Fibroblast of skin of back (primary cell): ENCODE measurements at regions not wholly inside any gene's neighbourhood (a gene's known extent, or its start where the extent isn't known, plus 50 kb on each side); places are given as distances from the start of the nearest gene placed in this dataset.
"Not testable (repeated sequence)": the region's sequence is repeated elsewhere in the genome, so short reads cannot be mapped to it uniquely, and the experiment has no call there.

Experiments
- DNase-seq: peaks from one replicate; pipeline ENCODE4 v3.0.0-alpha.2; 2013

- DNase-seq = not testable (repeated sequence)
Measured at GRCh38 chr2:87275974-87276629, 254.5 kb upstream of the PLGLB1 start.

DNA sequence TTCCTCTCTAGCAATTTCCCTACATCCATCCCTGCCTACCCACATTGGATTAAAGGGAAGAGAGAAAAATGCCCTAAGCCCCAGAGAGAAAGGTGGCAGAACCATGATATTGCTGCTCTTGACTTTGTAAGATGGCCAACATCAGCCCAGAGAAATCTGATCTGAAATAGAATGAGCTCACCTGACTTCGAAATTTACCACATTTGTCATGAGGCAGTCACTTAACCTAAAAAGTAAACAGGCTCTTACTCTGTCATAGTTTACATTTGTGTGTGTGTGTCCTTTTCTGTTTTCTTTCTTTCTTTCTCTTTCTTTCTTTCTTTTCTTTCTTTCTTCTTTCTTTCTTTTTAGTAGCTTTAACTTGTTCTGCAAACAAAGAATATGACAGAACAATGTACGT lies 255.0 kb upstream of the PLGLB1 start:
- not testable (repeated sequence) for DNase-seq

DNA sequence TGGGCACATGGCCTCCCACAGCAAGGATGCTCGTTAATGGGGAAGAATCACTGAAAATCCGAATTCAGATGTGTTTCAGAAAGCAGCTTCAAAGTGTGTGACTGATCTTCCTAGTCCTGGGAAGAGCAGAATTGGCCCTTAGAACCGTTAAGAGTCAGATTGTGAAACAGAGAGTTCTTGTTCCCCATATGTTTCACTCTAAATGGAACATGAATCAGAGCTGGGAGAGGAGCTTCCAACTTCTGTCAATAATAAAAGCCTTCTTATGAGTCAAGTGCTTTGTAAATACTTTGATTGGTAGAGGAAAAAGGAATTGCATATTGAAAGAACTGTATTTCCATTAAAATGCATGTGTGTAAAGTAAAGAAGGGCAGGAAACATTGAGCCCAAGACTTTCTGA lies 256.1 kb upstream of the PLGLB1 start:
- not testable (repeated sequence) for DNase-seq

- not testable (repeated sequence) for DNase-seq
Measured at GRCh38 chr2:87280596-87281355, 259.1 kb upstream of the PLGLB1 start.

DNA sequence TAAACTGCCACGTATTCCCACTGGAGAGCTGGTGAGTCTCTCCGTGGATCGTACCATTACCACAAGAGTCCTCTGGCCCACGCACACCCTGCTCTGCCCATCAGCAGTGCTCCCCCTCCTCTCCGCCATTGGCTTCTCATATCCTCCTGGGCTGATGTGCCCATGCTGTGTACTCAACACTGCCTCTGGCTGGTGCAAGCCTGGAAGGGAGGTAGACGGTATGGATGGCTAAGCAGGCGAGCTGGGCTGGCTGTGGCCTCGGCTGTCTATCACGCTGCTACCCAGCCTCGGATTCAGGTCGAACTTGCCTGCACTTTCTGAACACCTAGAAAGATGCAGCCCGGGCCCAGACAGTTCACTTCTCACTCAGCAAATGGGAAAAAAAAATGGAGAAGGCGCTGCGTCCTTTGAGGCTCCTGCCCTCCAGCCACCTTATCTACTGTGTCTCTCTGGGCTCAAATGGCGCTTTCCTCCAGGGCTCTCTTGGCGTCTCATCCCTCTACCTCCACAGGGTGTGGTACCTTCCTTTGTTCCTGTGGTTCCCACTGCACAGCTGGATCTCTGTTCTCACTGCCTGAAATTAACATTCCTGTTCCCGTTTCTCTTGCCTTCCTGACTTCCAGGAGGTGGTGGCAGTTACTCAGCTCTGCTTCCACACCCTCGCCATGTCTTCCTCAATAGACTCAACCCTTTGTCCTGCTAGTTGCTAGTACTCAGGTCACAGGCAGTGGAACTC lies 262.3 kb upstream of the PLGLB1 start:
- DNase-seq = not testable (repeated sequence)

DNA sequence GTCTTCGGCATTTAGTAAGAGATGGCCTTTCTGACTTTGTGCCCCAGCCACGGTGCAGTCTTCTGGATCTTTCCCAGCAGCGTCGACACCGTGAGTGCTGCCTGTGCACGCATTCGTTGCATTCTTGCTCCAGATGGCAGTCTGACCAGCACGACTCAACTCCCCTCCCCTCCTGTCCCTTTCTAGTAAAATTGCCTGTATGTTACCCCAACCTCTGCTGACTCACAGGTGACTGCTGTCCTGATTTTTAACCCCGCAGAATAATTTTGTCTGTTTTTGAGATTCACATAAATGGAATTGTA lies 262.8 kb upstream of the PLGLB1 start:
- DNase-seq = not testable (repeated sequence)

GRCh38 chr2:87285139-87285538 lies 263.5 kb upstream of the PLGLB1 start:
- DNase-seq = not testable (repeated sequence)

DNA sequence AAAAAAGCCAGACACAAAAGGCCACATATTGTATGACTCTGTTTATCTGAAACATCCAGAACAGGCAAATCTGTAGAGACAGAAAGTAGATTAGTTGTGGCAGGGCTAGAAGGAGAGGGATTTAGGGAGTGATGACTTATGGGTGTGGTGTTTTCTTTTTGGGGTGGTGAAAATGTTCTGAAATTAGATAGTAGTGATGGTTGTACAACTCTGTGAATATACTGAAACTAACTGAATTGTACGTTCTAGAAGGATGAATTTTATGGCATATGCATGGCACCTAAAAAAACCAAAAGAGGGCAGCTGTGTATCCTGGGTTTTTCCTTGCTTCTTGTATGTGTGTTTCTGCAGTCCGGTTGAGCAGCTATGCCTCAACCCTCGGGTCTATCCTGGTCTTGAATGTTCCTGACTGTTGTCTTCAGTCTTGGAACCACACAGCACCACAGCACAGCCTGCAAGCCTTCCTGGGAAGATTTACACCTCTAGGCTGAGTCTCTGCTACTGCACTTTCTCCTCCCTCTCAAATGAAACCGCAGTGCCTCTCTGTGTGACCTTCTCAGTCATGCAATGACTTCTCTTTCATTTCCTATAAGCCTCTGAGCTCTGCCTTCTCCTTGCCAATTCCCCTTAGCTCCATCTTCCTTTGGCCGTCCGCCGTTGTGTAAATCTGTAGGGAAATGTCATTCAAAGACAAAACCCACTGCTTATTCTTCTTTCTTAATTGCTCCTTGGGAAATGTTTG lies 269.1 kb upstream of the PLGLB1 start:
- DNase-seq = not testable (repeated sequence)

DNA sequence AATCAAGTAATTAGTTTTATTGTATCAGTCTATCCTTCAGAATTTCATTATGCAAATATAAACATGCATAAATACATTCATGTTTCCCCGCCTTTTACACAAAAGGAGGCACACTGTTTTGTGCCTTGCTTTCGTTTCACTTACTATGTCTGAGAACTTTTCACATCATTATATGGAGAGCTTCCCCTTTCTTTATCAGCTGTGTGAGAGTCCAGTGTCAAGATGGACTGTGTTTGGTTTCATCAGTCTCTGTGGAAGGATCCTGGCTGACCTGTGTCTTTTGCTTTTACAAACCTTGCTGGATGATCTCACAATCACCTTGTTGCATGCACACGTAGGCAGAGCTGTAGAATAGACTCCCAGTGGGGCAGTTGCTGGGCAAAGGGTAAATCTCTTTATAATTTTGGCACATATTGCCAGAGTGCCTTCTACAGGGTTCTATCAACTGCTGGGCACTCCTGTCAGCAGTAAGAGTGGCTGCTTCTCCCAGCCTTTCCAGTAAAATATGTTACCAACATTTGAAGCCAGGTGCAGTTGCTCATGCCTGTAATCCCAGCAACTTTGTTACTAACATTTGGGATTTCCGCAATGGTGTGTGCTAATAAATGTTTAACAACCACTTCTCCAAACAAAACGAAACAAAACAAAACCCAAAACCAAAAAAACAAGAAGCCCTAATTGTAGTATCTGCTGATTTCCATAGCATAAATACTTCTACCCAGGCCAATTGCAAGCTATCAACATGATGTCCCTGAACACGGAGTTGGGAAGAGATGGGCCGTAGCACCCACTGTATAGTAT lies 270.0 kb upstream of the PLGLB1 start:
- not testable (repeated sequence) for DNase-seq

GRCh38 chr2:87293931-87294594 lies 272.4 kb upstream of the PLGLB1 start:
- not testable (repeated sequence) for DNase-seq

- not testable (repeated sequence) for DNase-seq
Measured at GRCh38 chr2:87295135-87295534, 273.5 kb upstream of the PLGLB1 start.

GRCh38 chr2:87301349-87301748 lies 279.7 kb upstream of the PLGLB1 start:
- not testable (repeated sequence) for DNase-seq

DNA sequence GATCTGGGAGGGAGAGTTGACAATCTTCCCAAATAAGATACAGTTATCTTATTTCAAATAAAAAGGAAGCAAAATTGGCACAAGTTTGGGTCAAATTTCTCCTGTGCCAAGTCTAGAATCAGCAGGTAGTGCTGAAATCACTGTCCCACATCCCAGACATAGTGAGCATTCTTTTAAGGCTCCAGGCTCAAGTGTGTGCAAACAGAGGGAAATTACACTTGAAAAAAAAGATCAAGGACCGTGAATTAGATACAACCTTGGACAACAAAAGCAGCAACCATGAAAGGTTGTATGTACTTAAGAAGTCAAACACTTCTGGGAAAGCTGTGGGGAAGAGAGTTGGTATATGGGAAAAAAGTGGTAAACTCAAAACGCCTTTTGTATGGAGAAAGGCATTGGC lies 280.2 kb upstream of the PLGLB1 start:
- not testable (repeated sequence) for DNase-seq

GRCh38 chr2:87308621-87309020 lies 287.0 kb upstream of the PLGLB1 start:
- DNase-seq = not testable (repeated sequence)

DNA sequence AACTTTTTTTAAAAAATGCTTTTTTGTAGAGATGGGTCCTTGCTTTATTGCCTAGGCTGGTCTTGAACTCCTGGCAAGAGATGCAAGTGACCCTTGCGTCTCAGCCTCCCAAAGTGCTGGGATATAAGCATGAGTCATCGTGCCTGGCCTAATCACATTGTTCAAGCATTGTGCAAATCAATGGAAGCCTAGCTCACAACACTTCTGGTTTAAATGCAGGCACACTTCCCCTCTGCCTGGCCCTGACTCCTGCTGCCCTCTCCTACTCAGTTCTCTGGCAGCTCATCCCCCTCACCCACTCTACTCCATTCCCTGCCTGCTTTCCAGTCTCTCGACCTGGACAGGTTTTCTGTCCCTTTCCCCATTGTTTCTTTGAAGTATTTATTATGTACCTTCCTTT lies 288.1 kb upstream of the PLGLB1 start:
- DNase-seq = not testable (repeated sequence)

DNA sequence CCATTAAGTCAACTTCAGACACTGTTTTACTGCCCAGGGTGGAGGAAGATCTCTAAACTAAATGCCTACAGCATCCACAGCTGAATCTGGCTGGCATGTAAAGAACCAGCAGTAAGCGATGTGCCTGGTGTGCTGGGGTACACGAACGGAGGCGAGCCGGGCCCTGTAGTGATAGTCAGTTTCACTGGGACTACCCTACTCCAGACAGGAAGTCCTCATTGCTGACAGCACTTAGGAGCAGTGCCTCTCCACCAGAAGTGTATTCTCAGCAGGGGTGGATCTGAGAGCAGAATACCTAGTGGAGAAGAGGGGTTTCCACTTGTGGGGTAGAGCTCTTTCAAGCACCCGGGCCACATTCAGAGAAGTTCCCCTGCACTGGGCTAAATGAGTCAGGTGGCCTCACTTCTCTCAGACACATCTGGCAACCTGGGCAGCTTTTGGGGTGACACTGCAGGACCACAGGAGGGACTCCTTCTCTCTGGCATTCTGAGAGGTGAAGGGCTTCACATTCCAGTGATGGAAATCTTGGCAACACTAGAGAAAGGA lies 290.3 kb upstream of the PLGLB1 start:
- not testable (repeated sequence) for DNase-seq

- DNase-seq = not testable (repeated sequence)
Measured at GRCh38 chr2:87314622-87315021, 293.0 kb upstream of the PLGLB1 start.

DNA sequence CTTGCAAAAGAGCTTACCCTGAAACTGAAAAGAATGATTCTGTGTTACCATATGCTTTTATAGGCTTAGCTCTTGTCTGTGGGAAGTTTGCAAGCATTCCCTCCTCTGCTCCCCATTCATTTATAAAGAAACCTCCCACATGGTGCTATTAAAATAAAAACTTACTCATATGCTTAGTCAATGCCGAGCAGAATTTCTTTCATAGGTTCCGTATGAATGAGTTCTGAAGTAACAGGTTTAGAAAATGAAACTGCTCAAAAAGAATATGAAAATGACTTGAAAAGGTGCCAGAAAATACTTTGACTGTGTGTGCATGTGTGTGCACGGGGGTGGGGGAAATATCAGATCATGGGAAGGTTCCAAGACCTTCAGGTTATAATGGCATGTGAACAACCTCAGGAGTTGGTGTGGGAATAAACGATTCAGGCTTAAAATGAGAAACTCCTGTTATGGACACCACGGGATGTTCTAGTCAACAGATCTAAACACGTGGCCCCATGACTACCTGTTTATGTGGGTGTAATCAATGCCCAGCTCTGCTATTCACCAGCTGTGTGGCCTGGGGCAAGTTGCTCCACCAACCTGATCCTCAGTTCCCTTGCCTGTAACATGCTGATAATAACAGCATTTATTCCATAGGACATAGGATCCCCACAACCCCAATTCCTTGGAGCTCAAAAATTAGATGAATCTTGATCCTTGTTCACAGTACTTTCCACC lies 293.7 kb upstream of the PLGLB1 start:
- DNase-seq = not testable (repeated sequence)

DNA sequence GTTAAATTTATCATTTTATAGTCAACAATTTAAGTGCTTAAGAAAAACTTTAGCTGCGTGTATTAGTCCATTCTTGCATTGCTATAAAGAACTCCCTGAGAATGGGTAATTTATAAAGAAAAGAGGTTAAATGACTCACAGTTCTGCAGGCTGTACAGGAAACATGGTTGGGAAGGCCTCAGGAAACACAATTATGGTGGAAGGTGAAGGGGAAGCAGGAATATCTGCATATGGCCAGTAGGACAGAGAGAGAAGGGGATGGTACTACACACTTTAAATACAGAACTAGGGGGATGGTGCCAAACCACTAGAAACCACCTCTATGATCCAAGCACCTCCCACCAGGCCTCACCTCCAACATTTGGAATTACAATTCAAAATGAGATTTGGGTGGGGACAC lies 295.5 kb upstream of the PLGLB1 start:
- DNase-seq = peak; percentile 13

DNA sequence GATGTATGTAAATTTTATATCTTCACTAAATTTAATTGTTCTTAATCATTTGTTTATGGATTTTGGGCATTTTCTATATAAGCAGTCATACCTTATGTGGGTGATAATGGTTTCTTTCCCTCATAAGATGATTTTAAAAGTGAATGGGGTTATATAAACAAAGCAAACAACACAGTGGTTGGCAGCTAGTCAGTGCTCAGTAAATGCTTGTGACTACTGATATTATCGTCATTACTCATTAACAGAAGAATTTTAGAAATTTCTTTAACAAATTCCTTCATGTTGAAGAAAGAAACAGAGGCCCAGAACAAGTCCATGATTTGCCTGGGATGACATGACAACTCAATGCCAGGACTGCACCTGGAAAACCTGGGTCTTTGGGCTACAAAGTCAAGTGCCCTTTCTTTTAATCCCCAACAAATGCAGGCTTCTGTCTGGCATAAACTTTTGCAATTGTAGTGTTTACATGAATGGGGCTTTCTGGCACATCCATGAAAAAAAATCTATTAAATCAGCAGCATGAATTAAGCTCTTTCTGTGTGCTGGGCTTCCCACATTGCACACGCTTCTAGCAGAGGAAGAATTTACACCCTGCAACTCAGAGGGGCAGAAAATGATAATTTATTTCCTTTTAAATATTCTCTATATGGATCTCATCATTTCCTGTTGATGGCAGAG lies 297.3 kb upstream of the PLGLB1 start:
- peak; percentile 87 for DNase-seq
